Lower leg skin (tissue), 3 donors: ENCODE measurements at regions not wholly inside any gene's neighbourhood (a gene's known extent, or its start where the extent isn't known, plus 50 kb on each side); places are given as distances from the start of the nearest gene placed in this dataset.

Experiments
- POLR2A ChIP-seq, 2 donors: fragments of 450-650 bp; IDR thresholded peaks; one replicate each; pipeline ENCODE4 v1.6.1; 2016 to 2017; ENCODE audit warnings: antibody characterized with exemption in 2 of 2, mild to moderate bottlenecking in 1 of 2, moderate library complexity in 1 of 2
- TF ChIP-seq, protein P1 (sequence below), 3 donors: fragments of 450-650 bp; IDR thresholded peaks; one replicate each; pipeline ENCODE4 v1.5.1; 2016; ENCODE audit warnings: antibody characterized with exemption in 3 of 3, mild to moderate bottlenecking in 3 of 3, moderate library complexity in 2 of 3

GRCh38 chr2:30095402-30095801, 51.4 kb upstream of the YPEL5 start:
- TF ChIP-seq POLR2A (IDR thresholded peaks at IDR 0.05) = no peak
- TF ChIP-seq, protein P1, sequence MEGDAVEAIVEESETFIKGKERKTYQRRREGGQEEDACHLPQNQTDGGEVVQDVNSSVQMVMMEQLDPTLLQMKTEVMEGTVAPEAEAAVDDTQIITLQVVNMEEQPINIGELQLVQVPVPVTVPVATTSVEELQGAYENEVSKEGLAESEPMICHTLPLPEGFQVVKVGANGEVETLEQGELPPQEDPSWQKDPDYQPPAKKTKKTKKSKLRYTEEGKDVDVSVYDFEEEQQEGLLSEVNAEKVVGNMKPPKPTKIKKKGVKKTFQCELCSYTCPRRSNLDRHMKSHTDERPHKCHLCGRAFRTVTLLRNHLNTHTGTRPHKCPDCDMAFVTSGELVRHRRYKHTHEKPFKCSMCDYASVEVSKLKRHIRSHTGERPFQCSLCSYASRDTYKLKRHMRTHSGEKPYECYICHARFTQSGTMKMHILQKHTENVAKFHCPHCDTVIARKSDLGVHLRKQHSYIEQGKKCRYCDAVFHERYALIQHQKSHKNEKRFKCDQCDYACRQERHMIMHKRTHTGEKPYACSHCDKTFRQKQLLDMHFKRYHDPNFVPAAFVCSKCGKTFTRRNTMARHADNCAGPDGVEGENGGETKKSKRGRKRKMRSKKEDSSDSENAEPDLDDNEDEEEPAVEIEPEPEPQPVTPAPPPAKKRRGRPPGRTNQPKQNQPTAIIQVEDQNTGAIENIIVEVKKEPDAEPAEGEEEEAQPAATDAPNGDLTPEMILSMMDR (IDR thresholded peaks at IDR 0.05) = no peak
